ENCODE measurements at regions not wholly inside any gene's neighbourhood (a gene's known extent, or its start where the extent isn't known, plus 50 kb on each side); places are given as distances from the start of the nearest gene placed in this dataset.
A peak's percentile ranks its signal among the peaks of the same experiment; 100 is the strongest.
"Not testable (repeated sequence)": the region's sequence is repeated elsewhere in the genome, so short reads cannot be mapped to it uniquely, and the experiment has no call there.

DNA sequence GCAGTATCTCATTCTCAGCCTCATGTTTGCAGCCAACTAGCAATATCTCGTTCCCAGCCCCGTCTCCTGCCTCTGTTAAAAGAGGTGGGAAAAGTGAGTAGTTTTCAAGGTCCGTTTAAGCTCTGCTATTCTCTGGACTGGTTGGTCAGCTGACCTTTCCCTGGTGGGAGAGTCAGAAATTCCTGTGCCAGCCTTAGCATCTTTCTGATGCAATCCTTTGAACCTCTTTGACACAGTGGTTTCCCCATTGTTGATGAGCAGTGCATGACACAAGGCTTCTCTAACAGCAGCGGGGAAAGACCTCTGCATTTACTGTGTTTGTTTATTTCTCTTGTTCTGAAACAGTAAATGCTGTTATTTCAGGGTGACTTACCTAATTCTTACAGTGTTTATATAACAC lies 74.6 kb downstream of the CDRT15L2 start:
- H3K27me3 ChIP-seq (ENCODE audit: insufficient read depth, low read length); H3K9me3 Mint-ChIP-seq; DNase-seq; CTCF ChIA-PET (ENCODE audit: partially characterized antibody); H3K9me3 ChIP-seq (ENCODE audit: control insufficient read depth in 1 of 2, low read length in 2 of 2); H3K4me1 Mint-ChIP-seq; H3K27me3 Mint-ChIP-seq; intact Hi-C loops (cut with micrococcal nuclease); H3K36me3 ChIP-seq (ENCODE audit: insufficient read depth, low read length); POLR2A ChIA-PET (ENCODE audit: partially characterized antibody); H3K36me3 Mint-ChIP-seq; H3K4me3 ChIP-seq (ENCODE audit: low read length in 2 of 2); H3K4me3 Mint-ChIP-seq; H3K27ac Mint-ChIP-seq; H3K27ac ChIP-seq (ENCODE audit: low read depth, low read length); H3K4me1 ChIP-seq (ENCODE audit: insufficient read depth, low read length): not testable (repeated sequence)

DNA sequence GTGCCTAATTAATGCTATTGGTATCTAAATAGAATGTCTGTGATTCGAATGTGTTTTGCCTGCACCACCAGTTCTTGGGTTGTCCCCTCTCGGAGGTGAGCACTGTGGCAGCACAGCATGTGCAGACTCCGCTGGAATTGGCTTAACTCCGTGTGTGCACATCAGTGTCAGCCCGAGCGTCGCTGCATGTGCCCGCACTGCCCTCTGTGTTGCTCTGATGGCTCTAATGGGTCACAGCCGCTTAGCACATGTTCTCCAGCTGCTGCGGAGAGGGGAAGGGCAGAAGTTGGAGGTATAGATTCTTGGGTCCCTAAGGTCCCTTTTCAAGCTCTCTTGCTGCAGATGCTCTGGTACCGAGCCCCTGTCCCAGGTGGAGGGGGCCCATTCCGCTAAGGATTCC lies 75.1 kb downstream of the CDRT15L2 start:
- H3K4me3 Mint-ChIP-seq; H3K4me1 ChIP-seq (ENCODE audit: insufficient read depth, low read length); CTCF ChIA-PET (ENCODE audit: partially characterized antibody); H3K27ac ChIP-seq (ENCODE audit: low read depth, low read length); intact Hi-C loops (cut with micrococcal nuclease); DNase-seq; H3K9me3 ChIP-seq (ENCODE audit: control insufficient read depth in 1 of 2, low read length in 2 of 2); H3K36me3 ChIP-seq (ENCODE audit: insufficient read depth, low read length); H3K36me3 Mint-ChIP-seq; H3K27ac Mint-ChIP-seq; H3K9me3 Mint-ChIP-seq; H3K27me3 ChIP-seq (ENCODE audit: insufficient read depth, low read length); H3K27me3 Mint-ChIP-seq; H3K4me1 Mint-ChIP-seq; H3K4me3 ChIP-seq (ENCODE audit: low read length in 2 of 2); POLR2A ChIA-PET (ENCODE audit: partially characterized antibody): not testable (repeated sequence)

- H3K4me1 Mint-ChIP-seq; H3K4me1 ChIP-seq (ENCODE audit: insufficient read depth, low read length); POLR2A ChIA-PET (ENCODE audit: partially characterized antibody); H3K27ac Mint-ChIP-seq; H3K9me3 Mint-ChIP-seq; H3K9me3 ChIP-seq (ENCODE audit: control insufficient read depth in 1 of 2, low read length in 2 of 2); H3K36me3 Mint-ChIP-seq; H3K4me3 Mint-ChIP-seq; DNase-seq; intact Hi-C loops (cut with micrococcal nuclease); CTCF ChIA-PET (ENCODE audit: partially characterized antibody); H3K27ac ChIP-seq (ENCODE audit: low read depth, low read length); H3K4me3 ChIP-seq (ENCODE audit: low read length in 2 of 2); H3K36me3 ChIP-seq (ENCODE audit: insufficient read depth, low read length); H3K27me3 ChIP-seq (ENCODE audit: insufficient read depth, low read length); H3K27me3 Mint-ChIP-seq: not testable (repeated sequence)
Observed at GRCh38 chr17:20665103-20665955, 85.8 kb downstream of the CDRT15L2 start.

- H3K27me3 Mint-ChIP-seq; H3K4me1 ChIP-seq (ENCODE audit: insufficient read depth, low read length); CTCF ChIA-PET (ENCODE audit: partially characterized antibody); intact Hi-C loops (cut with micrococcal nuclease); H3K27ac ChIP-seq (ENCODE audit: low read depth, low read length); H3K9me3 ChIP-seq (ENCODE audit: control insufficient read depth in 1 of 2, low read length in 2 of 2); H3K4me1 Mint-ChIP-seq; H3K36me3 ChIP-seq (ENCODE audit: insufficient read depth, low read length); POLR2A ChIA-PET (ENCODE audit: partially characterized antibody); H3K27me3 ChIP-seq (ENCODE audit: insufficient read depth, low read length); H3K4me3 ChIP-seq (ENCODE audit: low read length in 2 of 2); H3K4me3 Mint-ChIP-seq; H3K27ac Mint-ChIP-seq; H3K36me3 Mint-ChIP-seq; H3K9me3 Mint-ChIP-seq: not testable (repeated sequence)
- peak in 1 of 5 donors; percentile 6 for DNase-seq
Observed at GRCh38 chr17:20666689-20667088, 87.2 kb downstream of the CDRT15L2 start.

- H3K4me3 ChIP-seq (ENCODE audit: low read length in 2 of 2); H3K27me3 ChIP-seq (ENCODE audit: insufficient read depth, low read length); H3K9me3 ChIP-seq (ENCODE audit: control insufficient read depth in 1 of 2, low read length in 2 of 2); H3K36me3 ChIP-seq (ENCODE audit: insufficient read depth, low read length); H3K4me1 Mint-ChIP-seq; H3K27ac ChIP-seq (ENCODE audit: low read depth, low read length); H3K36me3 Mint-ChIP-seq; H3K9me3 Mint-ChIP-seq; POLR2A ChIA-PET (ENCODE audit: partially characterized antibody); DNase-seq; H3K27me3 Mint-ChIP-seq; intact Hi-C loops (cut with micrococcal nuclease); H3K27ac Mint-ChIP-seq; CTCF ChIA-PET (ENCODE audit: partially characterized antibody); H3K4me3 Mint-ChIP-seq; H3K4me1 ChIP-seq (ENCODE audit: insufficient read depth, low read length): not testable (repeated sequence)
Observed at GRCh38 chr17:20667712-20668111, 88.2 kb downstream of the CDRT15L2 start.

DNA sequence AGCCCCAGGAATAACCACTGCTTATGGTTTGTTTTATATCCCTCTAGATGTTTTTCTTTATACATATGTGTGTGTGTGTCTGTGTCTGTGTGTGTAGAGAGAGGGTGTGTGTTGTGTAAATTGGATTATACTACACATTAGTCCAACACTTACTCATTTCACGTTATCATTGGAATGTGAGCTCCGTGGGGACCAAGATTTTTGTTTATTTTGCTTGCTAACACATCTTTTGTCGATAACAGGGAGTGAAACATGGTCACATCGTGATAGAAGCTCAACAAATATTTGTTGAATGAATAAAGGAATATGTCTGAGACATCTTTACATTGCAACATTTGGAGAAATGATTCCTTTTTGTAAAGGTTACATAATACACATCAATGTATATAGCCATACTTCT lies 88.8 kb downstream of the CDRT15L2 start:
- H3K27ac Mint-ChIP-seq; CTCF ChIA-PET (ENCODE audit: partially characterized antibody); H3K9me3 Mint-ChIP-seq; H3K27ac ChIP-seq (ENCODE audit: low read depth, low read length); H3K9me3 ChIP-seq (ENCODE audit: control insufficient read depth in 1 of 2, low read length in 2 of 2); DNase-seq; H3K36me3 Mint-ChIP-seq; H3K36me3 ChIP-seq (ENCODE audit: insufficient read depth, low read length); intact Hi-C loops (cut with micrococcal nuclease); H3K4me1 Mint-ChIP-seq; H3K4me3 Mint-ChIP-seq; H3K4me1 ChIP-seq (ENCODE audit: insufficient read depth, low read length); H3K4me3 ChIP-seq (ENCODE audit: low read length in 2 of 2); H3K27me3 ChIP-seq (ENCODE audit: insufficient read depth, low read length); POLR2A ChIA-PET (ENCODE audit: partially characterized antibody); H3K27me3 Mint-ChIP-seq: not testable (repeated sequence)

DNA sequence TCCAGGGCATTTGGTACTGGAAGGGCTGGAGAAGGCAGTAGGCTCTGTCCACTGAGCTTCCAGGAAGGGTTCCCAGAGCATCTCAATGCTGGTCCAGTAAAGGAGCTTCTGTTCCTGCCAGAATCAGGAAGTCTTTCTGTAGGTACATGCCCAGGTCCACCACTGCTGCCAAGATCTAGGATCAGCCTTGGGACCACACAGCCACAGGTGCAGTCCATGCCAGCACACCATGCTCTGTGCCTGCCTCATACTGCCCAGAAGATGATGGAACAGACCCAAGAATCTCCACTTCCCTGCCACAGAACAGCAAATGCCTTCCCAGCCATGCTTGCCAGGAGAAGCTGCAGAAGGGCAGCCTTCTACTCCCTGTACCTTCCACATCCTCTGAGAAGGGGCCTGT lies 89.3 kb downstream of the CDRT15L2 start:
- H3K27ac ChIP-seq (ENCODE audit: low read depth, low read length); DNase-seq; H3K36me3 Mint-ChIP-seq; CTCF ChIA-PET (ENCODE audit: partially characterized antibody); H3K4me3 Mint-ChIP-seq; H3K9me3 ChIP-seq (ENCODE audit: control insufficient read depth in 1 of 2, low read length in 2 of 2); H3K4me1 Mint-ChIP-seq; intact Hi-C loops (cut with micrococcal nuclease); H3K27me3 ChIP-seq (ENCODE audit: insufficient read depth, low read length); H3K27ac Mint-ChIP-seq; H3K9me3 Mint-ChIP-seq; POLR2A ChIA-PET (ENCODE audit: partially characterized antibody); H3K36me3 ChIP-seq (ENCODE audit: insufficient read depth, low read length); H3K27me3 Mint-ChIP-seq; H3K4me3 ChIP-seq (ENCODE audit: low read length in 2 of 2); H3K4me1 ChIP-seq (ENCODE audit: insufficient read depth, low read length): not testable (repeated sequence)

GRCh38 chr17:20670506-20670905 lies 91.0 kb downstream of the CDRT15L2 start:
- intact Hi-C loops (cut with micrococcal nuclease); H3K4me3 Mint-ChIP-seq; H3K36me3 Mint-ChIP-seq; H3K9me3 Mint-ChIP-seq; H3K27ac ChIP-seq (ENCODE audit: low read depth, low read length); H3K4me1 ChIP-seq (ENCODE audit: insufficient read depth, low read length); H3K9me3 ChIP-seq (ENCODE audit: control insufficient read depth in 1 of 2, low read length in 2 of 2); H3K36me3 ChIP-seq (ENCODE audit: insufficient read depth, low read length); DNase-seq; CTCF ChIA-PET (ENCODE audit: partially characterized antibody); H3K27me3 Mint-ChIP-seq; H3K27ac Mint-ChIP-seq; POLR2A ChIA-PET (ENCODE audit: partially characterized antibody); H3K27me3 ChIP-seq (ENCODE audit: insufficient read depth, low read length); H3K4me3 ChIP-seq (ENCODE audit: low read length in 2 of 2); H3K4me1 Mint-ChIP-seq: not testable (repeated sequence)

All from CD4-positive, alpha-beta memory T cell (primary cell).